GM21717 (cell line): ENCODE measurements at regions not wholly inside any gene's neighbourhood (a gene's known extent, or its start where the extent isn't known, plus 50 kb on each side); places are given as distances from the start of the nearest gene placed in this dataset.
"Not testable (repeated sequence)": the region's sequence is repeated elsewhere in the genome, so short reads cannot be mapped to it uniquely, and the experiment has no call there.

ENCODE experiments used
- ATAC-seq: cut with Tn5 transposase; IDR thresholded peaks from one replicate; pipeline ENCODE4 v1.9.1; 2021; ENCODE audit warnings: mild to moderate bottlenecking, moderate library complexity; ENCODE audit not compliant: unreplicated experiment

DNA sequence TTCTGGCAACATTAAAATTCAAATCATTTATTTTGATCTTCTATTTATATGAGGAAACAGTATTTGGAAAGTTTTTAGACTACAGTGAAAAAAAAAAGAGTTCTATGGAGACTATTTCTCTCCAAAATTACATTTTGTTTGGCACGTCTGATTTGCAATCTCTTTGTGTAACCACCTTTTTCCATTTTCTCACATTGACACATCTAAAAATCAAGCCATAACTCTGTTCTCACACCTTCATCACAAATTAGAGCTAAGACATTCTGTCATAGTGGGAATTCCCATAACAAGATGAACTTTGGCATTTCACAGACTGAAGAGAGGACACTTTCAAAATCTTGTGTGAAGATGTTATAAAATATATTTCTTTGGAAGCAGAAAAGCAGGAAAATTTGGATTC, 468.9 kb downstream of the GRIA2 start:
- no peak for ATAC-seq

DNA sequence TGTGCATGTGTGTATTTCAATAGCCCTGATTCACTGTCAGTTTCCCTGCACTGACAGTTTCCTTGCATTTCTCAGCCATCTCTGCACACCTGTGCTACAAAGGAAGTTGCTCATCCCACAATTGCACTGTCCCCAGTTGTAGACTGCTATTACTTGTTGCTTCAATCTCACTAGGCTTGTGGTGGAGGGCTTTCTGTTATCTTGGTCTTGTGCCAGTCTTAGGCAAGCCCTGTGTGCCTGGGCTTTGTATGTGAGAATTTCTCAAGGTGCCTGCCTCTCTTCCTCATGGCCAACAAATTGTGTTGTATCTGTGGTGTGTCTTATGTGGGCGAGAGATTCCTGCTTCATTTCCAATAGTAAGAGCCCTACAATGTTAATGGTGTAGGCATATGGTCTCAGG, 467.4 kb downstream of the GRIA2 start:
- no peak for ATAC-seq

DNA sequence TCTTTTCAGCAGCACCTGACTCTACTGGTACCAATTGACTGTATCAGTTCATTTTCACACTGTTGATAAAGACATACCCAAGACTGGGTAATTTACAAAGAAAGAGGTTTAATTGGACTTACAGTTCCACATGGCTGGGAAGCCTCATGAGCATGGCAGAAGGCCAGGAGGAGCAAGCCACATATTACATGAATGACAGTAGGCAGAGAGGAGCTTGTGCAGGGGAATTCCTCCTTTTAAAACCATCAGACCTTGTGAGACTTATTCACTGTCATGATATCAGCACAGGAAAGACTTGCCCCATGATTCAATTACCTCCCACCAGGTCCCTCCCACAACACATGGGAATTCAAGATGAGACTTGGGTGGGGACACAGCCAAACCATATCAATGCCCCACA, 458.8 kb downstream of the GRIA2 start:
- not testable (repeated sequence) for ATAC-seq

DNA sequence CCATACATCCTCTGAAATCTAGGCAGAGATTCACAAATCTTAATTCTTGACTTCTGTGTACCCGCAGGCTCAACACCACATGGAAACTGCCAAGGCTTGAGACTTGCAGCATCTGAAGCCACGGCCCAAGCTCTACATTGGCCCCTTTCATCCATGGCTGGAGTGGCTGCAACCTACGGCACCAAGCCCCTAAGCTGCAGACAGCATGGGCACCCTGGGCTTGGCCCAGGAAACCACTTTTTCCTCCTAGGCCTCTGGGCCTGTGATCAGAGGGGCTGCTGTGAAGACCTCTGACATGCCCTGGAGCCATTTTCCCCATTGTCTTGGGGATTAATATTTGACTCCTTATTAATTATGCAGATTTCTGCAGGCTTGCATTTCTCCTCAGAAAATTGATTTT, 457.9 kb downstream of the GRIA2 start:
- no peak for ATAC-seq

DNA sequence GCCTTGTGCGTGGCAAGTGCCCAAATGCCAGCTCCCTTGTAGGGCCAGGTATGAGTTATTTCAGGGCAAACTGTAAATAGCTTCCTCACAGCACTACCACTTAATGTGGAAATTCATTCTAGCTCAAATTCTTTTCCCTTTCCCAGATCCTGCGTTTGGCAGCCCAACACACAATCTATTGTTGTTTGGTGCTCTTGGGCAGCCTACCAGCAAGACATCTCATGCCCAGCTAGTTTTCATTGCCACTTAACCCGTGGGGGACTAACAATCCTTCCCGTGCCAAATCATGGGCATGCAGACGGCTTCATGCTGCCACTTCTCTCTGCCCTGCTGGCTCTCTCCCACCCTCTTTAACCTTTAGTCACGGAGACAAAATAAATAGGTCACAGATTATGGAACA, 454.2 kb downstream of the GRIA2 start:
- no peak for ATAC-seq

DNA sequence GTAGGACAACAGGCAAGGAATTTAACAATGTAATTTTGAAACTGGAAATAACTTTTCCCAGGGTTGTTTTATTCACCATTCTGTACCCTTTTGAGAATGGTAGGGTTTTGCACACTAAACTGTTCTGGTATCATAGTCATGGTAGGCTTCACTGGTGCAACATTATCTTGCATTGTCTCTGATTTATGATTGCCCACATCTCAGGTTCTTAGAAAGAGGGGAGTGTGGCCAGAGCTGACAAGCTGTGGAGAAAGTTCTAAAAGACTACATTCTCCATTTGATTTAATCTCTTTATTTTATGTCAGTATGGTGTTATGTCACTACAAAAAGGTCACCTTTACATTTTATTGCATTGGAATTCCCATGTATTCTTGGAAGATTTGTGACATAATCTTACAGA, 447.3 kb downstream of the GRIA2 start:
- no peak for ATAC-seq

DNA sequence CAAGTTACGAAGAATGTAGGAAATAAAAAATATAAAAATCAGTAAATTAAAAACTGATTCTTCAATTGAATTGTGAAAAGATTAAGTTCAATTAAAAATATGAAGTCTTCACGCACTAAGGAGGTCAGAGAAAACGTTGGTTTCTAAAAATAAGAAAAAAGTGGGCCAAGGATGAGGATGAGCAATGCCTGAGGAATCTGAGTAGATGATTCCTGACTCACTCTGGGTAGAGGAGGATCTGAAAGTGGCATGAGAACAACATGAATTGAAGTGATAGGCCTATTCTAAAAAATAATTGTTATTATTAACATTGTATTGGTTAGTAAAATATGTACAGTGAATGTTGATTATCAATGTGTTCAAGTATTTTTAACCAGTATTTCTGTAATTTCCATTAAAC, 444.2 kb downstream of the GRIA2 start:
- no peak for ATAC-seq

DNA sequence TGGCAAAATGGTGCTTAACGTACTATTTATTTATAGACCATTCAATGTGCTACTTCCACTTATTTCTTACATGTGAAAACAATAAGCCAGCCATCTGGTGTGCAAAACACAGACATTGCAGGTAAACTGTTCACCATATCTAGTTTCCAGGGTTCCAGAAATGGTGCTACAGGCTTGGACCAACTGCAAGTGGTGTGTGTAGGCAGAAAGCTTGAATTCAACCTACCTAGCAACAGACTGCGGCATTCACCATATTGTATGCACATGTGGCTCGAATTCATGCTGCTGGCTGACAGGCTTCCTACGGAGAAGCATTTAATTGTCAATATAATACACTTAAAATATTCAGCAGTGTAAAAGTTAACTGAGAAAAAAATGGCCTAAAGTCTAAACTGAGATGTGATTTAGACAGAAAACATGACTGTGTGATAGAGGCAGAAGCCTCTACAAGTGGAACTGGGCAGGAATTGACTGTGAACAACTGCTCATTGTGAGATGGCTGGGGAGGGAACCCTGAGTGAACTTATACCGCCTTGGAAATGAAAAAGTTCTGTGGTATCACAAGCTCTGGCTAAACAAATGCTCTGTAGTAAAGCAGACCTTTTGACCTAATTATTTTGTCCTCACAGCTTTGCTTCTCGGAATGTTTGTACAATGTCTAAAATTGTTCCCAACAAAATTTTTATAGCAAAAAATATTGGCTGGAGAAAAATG, 434.7 kb downstream of the GRIA2 start:
- ATAC-seq = no peak

DNA sequence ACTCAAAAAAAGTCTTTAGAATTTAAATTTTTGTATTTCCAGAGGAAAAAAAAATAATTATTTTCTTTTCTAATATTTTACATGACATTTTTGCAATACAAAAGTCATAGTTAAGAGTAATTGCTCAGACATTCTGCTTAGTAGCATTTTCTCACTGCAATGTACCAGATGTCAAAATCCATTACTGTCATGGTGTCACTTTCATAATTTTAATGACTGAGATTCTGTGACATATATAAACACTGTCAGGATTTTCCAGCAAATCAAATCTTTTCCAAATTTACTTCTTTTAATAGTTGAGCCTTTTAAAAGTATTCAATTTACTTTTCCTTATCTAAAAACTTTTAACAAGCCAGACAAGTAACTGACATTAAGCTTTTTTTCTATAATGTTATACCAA, 422.7 kb downstream of the GRIA2 start:
- ATAC-seq = no peak

DNA sequence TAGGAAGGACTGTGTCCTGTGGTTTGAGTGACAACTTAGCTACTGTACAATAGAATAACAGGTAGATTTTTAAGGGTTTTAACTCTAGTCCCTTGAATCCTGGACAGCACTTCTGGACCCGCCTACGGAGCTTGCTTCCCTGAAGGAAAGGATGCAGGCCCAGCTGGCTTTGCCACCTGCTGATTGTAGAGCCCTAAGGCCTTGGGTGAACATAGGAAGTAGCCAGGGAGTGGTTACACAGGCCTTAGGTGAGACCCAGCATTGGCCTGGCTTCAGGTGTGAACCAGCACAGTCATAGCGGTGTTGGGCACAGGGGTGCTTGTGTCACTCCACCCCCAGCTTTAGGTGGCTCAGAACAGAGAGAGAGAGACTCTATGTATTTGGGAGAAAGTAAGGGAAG, 413.5 kb downstream of the GRIA2 start:
- ATAC-seq = no peak

DNA sequence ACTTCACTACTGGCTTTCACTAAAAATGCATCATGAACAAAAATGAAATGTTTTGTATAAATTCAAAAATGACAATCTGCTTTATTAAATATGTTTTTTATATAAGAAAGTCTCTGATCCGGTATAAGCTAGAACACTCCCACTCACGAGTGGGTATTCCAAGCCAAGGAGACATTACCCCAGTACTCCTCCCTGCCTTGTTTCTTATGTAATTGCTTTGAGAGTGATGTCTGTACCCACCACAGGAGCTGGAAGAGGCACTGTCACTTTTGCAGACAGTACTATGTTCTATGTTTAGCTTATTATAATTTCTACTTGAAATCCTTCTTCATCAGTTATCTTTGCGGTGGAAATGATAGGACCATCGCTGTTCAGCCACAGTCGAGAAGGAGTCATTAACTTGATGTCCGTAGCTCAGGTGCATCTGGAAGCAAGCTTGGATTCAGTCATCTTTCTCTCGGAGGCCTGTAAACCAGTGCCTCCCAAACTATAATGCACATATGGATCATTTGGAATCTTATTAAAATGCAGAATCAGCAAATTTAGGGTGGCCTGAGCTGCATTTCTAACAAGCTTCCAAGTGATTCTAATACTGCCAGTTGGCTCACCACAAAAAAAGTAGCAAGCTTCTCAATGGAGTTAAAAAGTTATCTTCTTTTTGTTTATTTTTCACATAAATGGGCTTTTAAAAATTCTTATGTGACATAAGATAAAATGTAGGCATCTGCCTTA, 396.4 kb downstream of the GRIA2 start:
- ATAC-seq = no peak

DNA sequence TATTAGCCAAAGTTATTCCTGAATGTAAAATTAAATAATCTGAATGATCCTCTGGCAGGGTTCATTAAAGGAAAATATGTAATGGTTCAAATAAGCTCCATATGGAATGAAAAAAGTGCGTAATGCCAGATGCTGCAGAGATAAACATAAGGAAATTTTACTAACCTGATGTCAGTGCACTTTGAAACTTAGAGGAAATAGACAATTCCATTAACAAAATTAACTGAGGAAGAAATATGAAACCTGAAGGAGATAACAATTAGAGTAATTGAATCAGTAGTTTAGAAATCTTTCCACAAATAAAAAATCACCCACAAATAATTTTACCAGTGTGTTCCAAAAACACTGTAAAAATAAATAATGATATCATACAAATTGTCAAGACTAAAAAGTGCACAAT, 387.5 kb downstream of the GRIA2 start:
- ATAC-seq = no peak

DNA sequence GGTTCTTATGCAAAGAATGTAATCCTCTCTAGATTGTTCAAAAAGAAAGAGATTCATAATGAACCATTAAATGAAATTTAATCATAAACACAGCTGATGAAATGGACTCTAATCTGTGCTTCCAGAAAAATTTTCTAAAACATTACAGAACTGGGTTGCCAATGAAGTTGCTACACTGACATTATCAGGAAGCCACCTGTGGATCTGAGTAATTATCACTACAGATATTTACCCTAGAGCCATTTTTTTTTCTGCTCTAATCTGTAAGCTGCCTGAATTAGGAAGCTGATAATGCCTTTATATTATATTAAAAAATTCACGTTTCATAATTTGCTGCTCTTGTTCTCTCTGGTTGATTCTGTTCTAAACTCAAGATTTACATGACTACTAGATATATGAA, 380.1 kb downstream of the GRIA2 start:
- no peak for ATAC-seq

DNA sequence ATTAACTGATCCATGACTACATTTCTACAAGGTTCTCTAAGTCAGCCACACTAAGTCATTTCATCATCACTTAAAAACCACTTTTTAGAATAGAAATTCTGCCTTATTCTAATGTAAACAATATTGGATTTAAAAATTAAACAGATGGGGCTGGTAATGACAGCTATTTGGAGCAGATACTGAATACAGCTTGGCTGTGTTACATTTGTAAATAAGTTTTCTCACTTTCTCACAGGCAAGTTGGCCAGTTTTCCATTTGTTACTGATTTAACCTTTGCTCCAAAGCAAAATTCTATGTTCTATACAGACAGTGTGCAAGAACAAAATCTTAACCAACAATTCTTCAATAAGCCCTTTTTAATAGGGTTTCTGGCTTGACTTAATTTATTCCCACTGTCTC, 370.7 kb downstream of the GRIA2 start:
- no peak for ATAC-seq

DNA sequence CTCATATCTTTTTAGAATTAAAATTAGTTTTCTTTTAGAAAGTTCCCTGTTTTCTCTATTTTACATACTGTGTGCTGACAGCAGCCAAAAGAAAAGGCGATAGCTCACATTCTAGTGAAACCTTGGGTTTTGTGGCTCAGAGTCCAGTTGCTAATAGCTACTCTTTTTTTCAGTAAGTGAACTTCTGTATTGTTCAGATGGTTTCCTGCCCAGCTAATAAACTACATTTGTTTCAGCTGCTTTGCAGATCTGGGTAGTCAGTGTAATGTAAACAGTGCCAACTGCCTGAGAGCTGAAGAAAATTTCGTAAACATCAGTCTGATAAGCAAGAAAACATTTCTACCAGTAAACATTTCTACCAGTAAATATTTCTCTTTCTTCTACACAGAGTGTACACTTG, 370.2 kb downstream of the GRIA2 start:
- ATAC-seq = no peak

DNA sequence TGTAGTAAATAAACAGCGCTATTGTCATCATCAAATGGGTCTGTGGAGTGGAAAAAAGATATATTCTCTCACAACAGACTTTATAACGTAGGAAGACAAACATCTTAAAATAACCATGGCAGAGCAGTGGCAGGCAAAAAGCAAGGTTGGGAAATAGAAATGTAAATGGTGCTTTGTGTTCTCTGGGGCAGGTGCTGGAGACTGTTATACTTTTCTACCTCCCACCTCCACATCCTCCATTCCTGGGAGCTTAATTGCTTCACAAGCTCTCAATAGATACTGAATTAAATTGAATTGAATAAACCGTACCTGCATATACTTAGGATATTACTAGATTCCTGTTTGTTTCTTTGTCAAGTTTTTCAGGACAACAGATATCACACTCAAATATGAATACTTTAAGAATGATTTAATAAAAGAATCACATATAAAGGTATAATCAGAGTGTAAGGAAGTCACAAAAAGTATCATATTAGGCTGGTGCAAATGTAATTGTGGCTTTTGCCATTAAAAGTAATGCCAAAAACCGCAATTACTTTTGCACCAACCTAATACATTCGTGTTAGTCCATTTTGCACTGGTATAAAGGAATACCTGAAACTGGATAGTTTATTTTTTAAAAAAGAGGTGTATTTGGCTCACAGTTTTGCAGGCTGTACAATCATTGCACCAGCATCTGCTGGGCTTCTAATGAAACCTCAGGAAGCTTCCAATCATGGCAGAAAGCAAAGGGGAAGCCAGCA, 367.3 kb downstream of the GRIA2 start:
- ATAC-seq = no peak

DNA sequence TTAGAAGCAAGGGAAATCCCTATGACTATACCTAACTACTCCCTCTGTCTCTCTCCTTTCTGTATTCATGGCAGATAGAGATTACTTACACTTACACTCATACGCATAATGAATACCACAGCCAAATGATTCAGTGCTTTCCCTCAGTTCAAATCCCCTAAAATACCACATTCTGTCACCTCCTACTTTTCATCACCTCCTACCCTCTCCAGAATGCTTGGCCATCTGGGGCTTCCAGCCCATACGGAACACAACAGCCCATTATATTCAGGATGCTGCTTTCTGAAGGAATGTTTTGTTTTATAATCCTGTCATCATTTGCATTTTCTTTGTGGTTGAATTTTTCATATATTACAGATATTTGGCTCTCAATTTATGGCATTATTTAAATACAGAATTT, 361.6 kb downstream of the GRIA2 start:
- ATAC-seq = no peak

DNA sequence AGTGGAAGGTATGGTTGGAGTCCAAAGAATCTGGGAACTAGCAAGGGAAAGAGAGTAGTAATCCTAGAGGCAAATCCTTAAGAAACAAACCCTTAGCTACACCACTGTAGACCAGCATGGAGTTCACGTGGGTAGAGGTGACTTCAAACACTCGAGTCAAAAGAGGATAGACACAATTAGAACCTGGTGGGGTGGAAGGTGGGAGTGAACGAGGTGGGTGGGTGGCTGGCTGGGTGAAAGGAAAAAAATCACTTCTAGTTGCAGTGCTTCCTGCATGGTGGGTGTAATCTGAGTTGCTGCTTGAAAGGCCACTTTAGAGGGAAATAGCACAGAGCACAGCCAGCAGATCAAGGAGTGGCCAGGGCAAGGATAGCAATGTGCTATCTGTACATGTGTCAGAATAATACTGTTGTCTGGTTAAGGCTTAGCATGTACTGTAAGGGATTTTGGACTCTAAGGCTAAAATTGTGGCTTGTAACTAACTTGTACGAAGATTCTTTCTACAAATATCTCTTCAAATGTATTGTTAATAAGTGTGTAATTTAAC, 356.2 kb downstream of the GRIA2 start:
- ATAC-seq = no peak

DNA sequence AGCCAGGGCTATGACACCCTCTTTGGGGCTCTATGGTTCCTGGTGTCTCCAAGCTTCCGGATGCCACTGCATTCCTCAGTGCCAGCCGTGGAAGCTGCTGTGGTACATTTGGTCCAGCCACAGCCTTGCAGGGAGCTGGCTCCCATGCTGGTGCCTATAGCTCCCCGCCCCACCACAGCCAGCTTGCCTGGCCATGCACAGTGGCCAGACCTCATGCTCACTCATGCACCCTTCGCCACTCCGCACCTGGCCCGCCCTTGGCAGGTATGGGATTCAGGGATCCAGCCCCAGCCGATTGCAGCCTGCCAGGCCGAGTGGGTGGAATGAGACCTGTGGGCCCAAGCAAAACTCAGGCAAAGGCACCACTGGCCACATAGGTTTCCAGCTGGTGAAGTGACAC, 354.8 kb downstream of the GRIA2 start:
- ATAC-seq = no peak

DNA sequence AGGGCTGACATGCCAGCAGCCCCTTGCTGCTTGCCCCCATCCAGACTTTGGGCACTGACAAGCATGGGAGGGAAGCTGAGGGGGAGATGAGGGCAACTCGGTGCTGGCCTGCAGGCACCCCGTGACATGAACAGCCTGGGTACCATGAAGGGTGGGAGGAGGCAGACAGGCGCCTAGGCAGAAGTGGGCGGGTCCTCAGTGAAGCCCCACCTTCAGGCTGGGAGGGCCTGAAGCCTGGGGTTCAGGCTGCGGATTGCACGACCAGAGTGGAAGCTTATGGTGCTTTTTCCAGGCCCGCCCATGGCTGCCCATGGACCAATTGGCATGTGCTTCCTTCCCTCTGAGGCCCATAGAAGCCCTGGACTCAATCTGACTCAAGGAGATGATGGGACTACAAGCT, 354.1 kb downstream of the GRIA2 start:
- ATAC-seq = no peak

DNA sequence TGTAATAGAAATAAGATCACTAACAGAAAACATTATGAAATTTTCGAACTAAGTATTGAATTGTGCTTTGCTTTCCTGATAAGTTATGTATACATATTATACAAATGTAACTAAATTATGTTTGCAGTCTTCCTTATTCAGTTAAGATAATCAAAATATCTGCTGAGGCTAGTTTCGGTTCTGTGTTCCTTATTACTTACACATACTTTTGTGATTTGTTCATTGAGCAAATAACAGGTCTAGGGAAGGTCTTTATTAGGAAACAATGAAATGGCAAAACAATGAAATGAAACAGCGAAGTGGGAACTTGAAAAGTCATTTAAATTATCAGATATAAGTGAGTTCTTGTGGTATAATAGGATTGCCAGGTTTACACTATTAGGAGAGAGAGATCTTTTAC, 352.4 kb downstream of the GRIA2 start:
- ATAC-seq = no peak

DNA sequence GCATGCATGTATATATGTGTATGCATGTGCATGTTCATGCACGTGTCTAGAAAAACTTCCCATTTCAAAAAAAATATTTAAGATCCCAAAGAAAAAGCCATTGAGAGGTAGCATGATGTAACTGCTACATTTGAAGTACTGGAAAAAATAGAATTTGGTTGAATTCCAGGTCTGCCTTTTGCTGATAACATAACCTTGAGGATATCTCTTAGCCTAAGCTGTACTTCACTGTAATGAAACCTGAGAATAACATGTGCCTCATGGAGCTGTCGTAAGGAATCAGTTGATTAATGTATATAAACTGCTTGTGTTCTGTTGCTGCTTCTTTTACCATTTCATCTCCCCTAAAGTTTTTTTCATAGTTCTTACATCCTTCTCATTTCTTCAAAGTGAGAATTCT, 351.8 kb downstream of the GRIA2 start:
- ATAC-seq = no peak
